HEK293 (cell line): ENCODE measurements at regions not wholly inside any gene's neighbourhood (a gene's known extent, or its start where the extent isn't known, plus 50 kb on each side); places are given as distances from the start of the nearest gene placed in this dataset.

ENCODE experiments used
- CTCF ChIP-seq: fragments of 450-650 bp; formaldehyde crosslinking; IDR thresholded peaks from 2 replicates; pipeline ENCODE4 v1.5.1; 2016; ENCODE audit warnings: missing biosample characterization, missing genetic modification characterization
- KLF9 ChIP-seq: fragments of 450-650 bp; formaldehyde crosslinking; IDR thresholded peaks from 2 replicates; pipeline ENCODE4 v1.5.1; 2016; ENCODE audit warnings: missing biosample characterization, missing genetic modification characterization, low read depth
- SP7 ChIP-seq: fragments of 450-650 bp; formaldehyde crosslinking; IDR thresholded peaks from 2 replicates; pipeline ENCODE4 v1.5.1; 2016; ENCODE audit warnings: missing biosample characterization, missing genetic modification characterization
- WT1 ChIP-seq: fragments of 450-650 bp; formaldehyde crosslinking; IDR thresholded peaks from 2 replicates; pipeline ENCODE4 v1.5.1; 2016; ENCODE audit warnings: missing biosample characterization, missing genetic modification characterization
- ZBTB26 ChIP-seq: fragments of 450-650 bp; formaldehyde crosslinking; optimal IDR thresholded peaks from 2 replicates; pipeline ENCODE3; 2016; ENCODE audit warnings: missing biosample characterization, mild to moderate bottlenecking, missing genetic modification characterization
- ZNF211 ChIP-seq: fragments of 450-650 bp; formaldehyde crosslinking; IDR thresholded peaks from 2 replicates; pipeline ENCODE4 v1.5.1; 2016; ENCODE audit warnings: low read depth, missing biosample characterization, missing genetic modification characterization
- ZNF426 ChIP-seq: fragments of 450-650 bp; formaldehyde crosslinking; IDR thresholded peaks from 2 replicates; pipeline ENCODE4 v1.5.1; 2017; ENCODE audit warnings: missing biosample characterization, missing genetic modification characterization, mild to moderate bottlenecking, inconsistent platforms, moderate library complexity
- ZNF549 ChIP-seq: fragments of 450-650 bp; IDR thresholded peaks from 2 replicates; pipeline ENCODE4 v1.5.1; 2018; ENCODE audit warnings: missing biosample characterization, missing genetic modification characterization, mild to moderate bottlenecking, inconsistent platforms, moderate library complexity
- ZNF707 ChIP-seq: fragments of 450-650 bp; formaldehyde crosslinking; IDR thresholded peaks from 2 replicates; pipeline ENCODE4 v1.5.1; 2016; ENCODE audit warnings: missing biosample characterization, missing genetic modification characterization
- ZNF747 ChIP-seq: fragments of 450-650 bp; formaldehyde crosslinking; IDR thresholded peaks from 2 replicates; pipeline ENCODE4 v1.5.1; 2016; ENCODE audit warnings: missing biosample characterization, missing genetic modification characterization
- TF ChIP-seq, protein P1 (sequence below): fragments of 450-650 bp; formaldehyde crosslinking; IDR thresholded peaks from 2 replicates; pipeline ENCODE4 v1.5.1; 2016; ENCODE audit warnings: missing biosample characterization, missing genetic modification characterization

DNA sequence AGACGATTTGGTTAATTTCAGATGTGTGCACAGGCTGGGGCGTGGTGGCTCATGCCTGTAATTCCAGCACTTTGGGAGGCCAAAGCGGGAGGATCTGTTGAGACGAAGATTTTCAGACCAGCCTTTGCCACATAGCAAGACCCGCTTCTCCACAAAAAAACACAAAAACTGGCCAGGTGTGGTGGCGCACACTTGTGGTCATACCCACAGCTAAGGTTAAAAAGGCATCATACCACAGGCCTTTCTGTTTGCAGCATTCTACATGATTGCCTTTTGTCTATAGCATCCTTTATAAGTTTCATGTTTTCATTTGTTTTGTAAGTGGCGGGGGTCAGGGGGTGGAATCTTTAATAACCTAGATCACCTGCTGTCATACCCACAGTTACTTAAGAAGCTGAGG, 239.9 kb upstream of the NOX3 start:
- TF ChIP-seq ZNF549 (no peak), KLF9 (tag by site-specific recombination) (no peak), ZBTB26 (tag by site-specific recombination) (no peak), CTCF (tag by site-specific recombination) (no peak), ZNF747 (tag by site-specific recombination) (no peak), ZNF211 (no peak), ZNF426 (tag by site-specific recombination) (no peak), ZNF707 (no peak), WT1 (tag by site-specific recombination) (no peak), SP7 (tag by site-specific recombination) (no peak)
- TF ChIP-seq, protein P1, sequence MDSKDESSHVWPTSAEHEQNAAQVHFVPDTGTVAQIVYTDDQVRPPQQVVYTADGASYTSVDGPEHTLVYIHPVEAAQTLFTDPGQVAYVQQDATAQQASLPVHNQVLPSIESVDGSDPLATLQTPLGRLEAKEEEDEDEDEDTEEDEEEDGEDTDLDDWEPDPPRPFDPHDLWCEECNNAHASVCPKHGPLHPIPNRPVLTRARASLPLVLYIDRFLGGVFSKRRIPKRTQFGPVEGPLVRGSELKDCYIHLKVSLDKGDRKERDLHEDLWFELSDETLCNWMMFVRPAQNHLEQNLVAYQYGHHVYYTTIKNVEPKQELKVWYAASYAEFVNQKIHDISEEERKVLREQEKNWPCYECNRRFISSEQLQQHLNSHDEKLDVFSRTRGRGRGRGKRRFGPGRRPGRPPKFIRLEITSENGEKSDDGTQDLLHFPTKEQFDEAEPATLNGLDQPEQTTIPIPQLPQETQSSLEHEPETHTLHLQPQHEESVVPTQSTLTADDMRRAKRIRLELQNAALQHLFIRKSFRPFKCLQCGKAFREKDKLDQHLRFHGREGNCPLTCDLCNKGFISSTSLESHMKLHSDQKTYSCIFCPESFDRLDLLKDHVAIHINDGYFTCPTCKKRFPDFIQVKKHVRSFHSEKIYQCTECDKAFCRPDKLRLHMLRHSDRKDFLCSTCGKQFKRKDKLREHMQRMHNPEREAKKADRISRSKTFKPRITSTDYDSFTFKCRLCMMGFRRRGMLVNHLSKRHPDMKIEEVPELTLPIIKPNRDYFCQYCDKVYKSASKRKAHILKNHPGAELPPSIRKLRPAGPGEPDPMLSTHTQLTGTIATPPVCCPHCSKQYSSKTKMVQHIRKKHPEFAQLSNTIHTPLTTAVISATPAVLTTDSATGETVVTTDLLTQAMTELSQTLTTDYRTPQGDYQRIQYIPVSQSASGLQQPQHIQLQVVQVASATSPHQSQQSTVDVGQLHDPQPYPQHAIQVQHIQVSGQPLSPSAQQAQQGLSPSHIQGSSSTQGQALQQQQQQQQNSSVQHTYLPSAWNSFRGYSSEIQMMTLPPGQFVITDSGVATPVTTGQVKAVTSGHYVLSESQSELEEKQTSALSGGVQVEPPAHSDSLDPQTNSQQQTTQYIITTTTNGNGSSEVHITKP (tag by site-specific recombination), result no peak
